IMR-90 (cell line): ENCODE measurements at regions not wholly inside any gene's neighbourhood (a gene's known extent, or its start where the extent isn't known, plus 50 kb on each side); places are given as distances from the start of the nearest gene placed in this dataset.

ENCODE experiments used
- ATAC-seq: fragments of 200-7000 bp; cut with Tn5 transposase; 2 replicates; pipeline ENCODE4 v1.9.1; 2020; ENCODE audit warnings: low read depth, mild to moderate bottlenecking, moderate library complexity
- BruUV-seq: library from RNA; stranded (reverse); fragments of 400-500 nt; replicated peaks from 2 replicates; lab custom pipeline; 2021; lab: Mats Ljungman, UMichigan
- CTCF ChIA-PET: fragments of 300-600 bp; formaldehyde crosslinking; extraction: SDS; loops from one replicate; lab custom pipeline; 2021; ENCODE audit warnings: antibody characterized with exemption; lab: Yijun Ruan, JAX
- POLR2A ChIA-PET: fragments of 300-600 bp; sonication (Branson Sonifier 250); formaldehyde crosslinking; loops from one replicate; lab custom pipeline; 2022; ENCODE audit warnings: antibody characterized with exemption; ENCODE audit not compliant: unreplicated experiment; lab: Charles Lee
- DNase-seq: peaks from one replicate; pipeline ENCODE4 v3.0.0; 2013
- H2AFZ ChIP-seq: replicated peaks from 2 replicates; pipeline ENCODE3; 2013; ENCODE audit warnings: low read length, mild to moderate bottlenecking; ENCODE audit not compliant: poor library complexity
- H2AK5ac ChIP-seq: 2 replicates; pipeline ENCODE4 v1.6.1; 2013; ENCODE audit warnings: low read depth, low read length, inconsistent platforms
- H2AK9ac ChIP-seq: replicated peaks from 2 replicates; pipeline ENCODE3; 2013; ENCODE audit warnings: mild to moderate bottlenecking, low read depth, low read length, moderate library complexity; ENCODE audit not compliant: poor library complexity
- H2BK120ac ChIP-seq: 2 replicates; pipeline ENCODE4 v1.6.1; 2013; ENCODE audit warnings: low read depth, low read length, inconsistent platforms
- H2BK15ac ChIP-seq: 3 replicates; pipeline ENCODE4 v1.6.1; 2013; ENCODE audit warnings: low read depth, low read length, inconsistent platforms
- H2BK20ac ChIP-seq: 2 replicates; pipeline ENCODE4 v1.6.1; 2013; ENCODE audit warnings: low read depth, mild to moderate bottlenecking, inconsistent platforms, low read length, moderate library complexity
- H2BK5ac ChIP-seq: 2 replicates; pipeline ENCODE4 v1.6.1; 2013; ENCODE audit warnings: mild to moderate bottlenecking, low read depth, low read length, inconsistent platforms; ENCODE audit not compliant: poor library complexity, severe bottlenecking
- H3K14ac ChIP-seq: replicated peaks from 2 replicates; pipeline ENCODE4 v1.6.1; 2013; ENCODE audit warnings: low read depth, low read length, inconsistent platforms
- H3K18ac ChIP-seq: 2 replicates; pipeline ENCODE4 v1.6.1; 2013; ENCODE audit warnings: low read depth, low read length, control low read depth
- H3K23ac ChIP-seq: 2 replicates; pipeline ENCODE4 v1.6.1; 2013; ENCODE audit warnings: low read depth, low read length, inconsistent platforms
- H3K27ac ChIP-seq: 2 replicates; pipeline ENCODE4 v1.5.1; 2013; ENCODE audit warnings: mild to moderate bottlenecking, control low read depth, low read length; ENCODE audit not compliant: insufficient read depth
- H3K27me3 ChIP-seq: 2 replicates; pipeline ENCODE4 v1.6.1; 2013; ENCODE audit warnings: low read length; ENCODE audit not compliant: control insufficient read depth, insufficient read depth
- H3K36me3 ChIP-seq: 2 replicates; pipeline ENCODE4 v1.6.1; 2013; ENCODE audit warnings: low read length, mixed read lengths; ENCODE audit not compliant: control insufficient read depth, insufficient read depth
- H3K4ac ChIP-seq: 2 replicates; pipeline ENCODE4 v1.6.1; 2013; ENCODE audit warnings: low read depth, low read length, inconsistent platforms
- H3K4me1 ChIP-seq: 2 replicates; pipeline ENCODE4 v1.6.1; 2013; ENCODE audit warnings: low read length, mixed read lengths; ENCODE audit not compliant: control insufficient read depth, insufficient read depth
- H3K4me2 ChIP-seq: 2 replicates; pipeline ENCODE4 v1.6.1; 2013; ENCODE audit warnings: low read depth, mild to moderate bottlenecking, control low read depth, low read length, moderate library complexity
- H3K4me3 ChIP-seq: 2 replicates; pipeline ENCODE4 v1.5.1; 2013; ENCODE audit warnings: low read depth, mild to moderate bottlenecking, control low read depth, low read length, moderate library complexity; ENCODE audit not compliant: insufficient read depth
- H3K56ac ChIP-seq: 2 replicates; pipeline ENCODE4 v1.6.1; 2013; ENCODE audit warnings: low read length, inconsistent platforms; ENCODE audit not compliant: insufficient read depth; ENCODE audit errors: extremely low read depth
- H3K79me1 ChIP-seq, 2 experiments: 2 replicates each; pipeline ENCODE4 v1.6.1; 2013; ENCODE audit warnings: low read length in 2 of 2, inconsistent platforms in 1 of 2, low read depth in 1 of 2
- H3K9ac ChIP-seq: 2 replicates; pipeline ENCODE4 v1.6.1; 2013; ENCODE audit warnings: low read depth, low read length, control low read depth
- H3K9me1 ChIP-seq: 2 replicates; pipeline ENCODE4 v1.6.1; 2013; ENCODE audit warnings: low read length, inconsistent platforms; ENCODE audit not compliant: insufficient read depth
- H3K9me3 ChIP-seq: 2 replicates; pipeline ENCODE4 v1.6.1; 2013; ENCODE audit warnings: low read length; ENCODE audit not compliant: control insufficient read depth, insufficient read depth
- H4K20me1 ChIP-seq: 2 replicates; pipeline ENCODE4 v1.6.1; 2013; ENCODE audit warnings: low read length, inconsistent platforms; ENCODE audit not compliant: insufficient read depth
- H4K5ac ChIP-seq: 2 replicates; pipeline ENCODE4 v1.6.1; 2013; ENCODE audit warnings: mild to moderate bottlenecking, low read depth, low read length, control low read depth
- H4K8ac ChIP-seq, 2 experiments: 2 replicates each; pipeline ENCODE4 v1.6.1; 2013; ENCODE audit warnings: low read depth in 2 of 2, low read length in 2 of 2, control low read depth in 1 of 2, inconsistent platforms in 1 of 2
- H4K91ac ChIP-seq: 2 replicates; pipeline ENCODE4 v1.6.1; 2013; ENCODE audit warnings: low read depth, low read length, inconsistent platforms; ENCODE audit not compliant: insufficient read depth
- CTCF ChIP-seq: conservative IDR thresholded peaks from 2 replicates; pipeline ENCODE4 v1.5.1; 2012; ENCODE audit warnings: mild to moderate bottlenecking, low read depth, low read length, improper control_type of control experiment
- MAFK ChIP-seq: IDR thresholded peaks from 2 replicates; pipeline ENCODE4 v1.6.1; 2012; ENCODE audit warnings: low read depth, low read length, improper control_type of control experiment
- MAZ ChIP-seq: IDR thresholded peaks from 2 replicates; pipeline ENCODE4 v1.6.1; 2012; ENCODE audit warnings: low read depth, mild to moderate bottlenecking, low read length, improper control_type of control experiment, moderate library complexity, borderline replicate concordance
- NFE2L2 ChIP-seq: fragments of 150-350 bp; IDR thresholded peaks from 2 replicates; pipeline ENCODE4 v1.6.1; 2016; ENCODE audit warnings: low read depth, mild to moderate bottlenecking, low read length
- RAD21 ChIP-seq: IDR thresholded peaks from 2 replicates; pipeline ENCODE4 v1.6.1; 2012; ENCODE audit warnings: low read length, improper control_type of control experiment
- RCOR1 ChIP-seq: IDR thresholded peaks from 2 replicates; pipeline ENCODE4 v1.6.1; 2012; ENCODE audit warnings: mild to moderate bottlenecking, low read length, improper control_type of control experiment; ENCODE audit not compliant: insufficient replicate concordance
- WGBS, 2 experiments: methylation state at CpG; one replicate each; pipeline versions ENCODE4 v1.1.5 to v1.1.7; 2013; ENCODE audit warnings: missing lambda C conversion rate in 2 of 2; ENCODE audit not compliant: insufficient read length in 1 of 2; ENCODE audit errors: extremely low coverage in 2 of 2; 5-methylcytosine and 5-hydroxymethylcytosine counted together
- dilution Hi-C: fragments of 300-500 bp; cut with HindIII; formaldehyde crosslinking; loops from one replicate; pipeline ENCODE4 v1.14.3; 2018; ENCODE audit warnings: low sequenced_read_pairs; ENCODE audit not compliant: unreplicated experiment
- in situ Hi-C: fragments of 300-500 bp; cut with MboI; formaldehyde crosslinking; loops from 3 replicates; pipeline ENCODE4 v1.14.3; 2019; ENCODE audit warnings: low sequenced_read_pairs, inconsistent platforms, mixed read lengths
- intact Hi-C: fragments of 100-400 bp; cut with micrococcal nuclease; formaldehyde crosslinking; loops from 2 replicates; pipeline ENCODE4 v1.10.0; 2022

- CTCF ChIA-PET: no interaction called here
- 17% methylated on average over 1 of the region's 4 CpGs; no CpG with 5 or more reads in 1 of the 2 experiments for WGBS, 2 experiments
These were observed 92.2 kb upstream of the F13A1 start for GRCh38 chr6:6412700-6413099.

More at GRCh38 chr6:6412700-6413099, 92.2 kb upstream of the F13A1 start:
- dilution Hi-C loops (no loop called here), in situ Hi-C loops (no loop called here), intact Hi-C loops (no loop called here)
- no peak overlapping the region for H3K14ac ChIP-seq
- no TSS peak for BruUV-seq
- no peaks in the 10 kb centered on the region for H3K79me1 ChIP-seq
- no peak overlapping the region for H3K4me2 ChIP-seq
- H4K91ac ChIP-seq: no peak overlapping the region
- no peaks in the 10 kb centered on the region for H3K27me3 ChIP-seq
- no peak overlapping the region for H2AFZ ChIP-seq
- TF ChIP-seq MAZ (no peak), NFE2L2 (no peak), MAFK (no peak), CTCF (no peak), RCOR1 (no peak), RAD21 (no peak)
- no peaks in the 10 kb centered on the region for H4K20me1 ChIP-seq
- no peak for ATAC-seq
- H3K9me3 ChIP-seq: peaks cover 27% of the 10 kb centered on the region
- H2BK15ac ChIP-seq: no peak overlapping the region
- H3K4me1 ChIP-seq: no peaks in the 10 kb centered on the region
- H3K23ac ChIP-seq: no peak overlapping the region
- no peak overlapping the region for H2AK5ac ChIP-seq
- no peak overlapping the region for H3K56ac ChIP-seq
- no peaks in the 10 kb centered on the region for H3K36me3 ChIP-seq
- no peak overlapping the region for H3K27ac ChIP-seq
- no peak overlapping the region for H2BK20ac ChIP-seq
- no peak overlapping the region for H2BK5ac ChIP-seq
- H3K9me1 ChIP-seq: no peaks in the 10 kb centered on the region
- H2BK120ac ChIP-seq: no peak overlapping the region
- no peak overlapping the region for H3K4ac ChIP-seq
- H3K4me3 ChIP-seq: no peak overlapping the region
- H4K8ac ChIP-seq: no peak overlapping the region
- POLR2A ChIA-PET: no interaction called here
- no peak overlapping the region for H3K18ac ChIP-seq
- no peak overlapping the region for H2AK9ac ChIP-seq
- no peak overlapping the region for H3K9ac ChIP-seq
- no peak for DNase-seq
- no peak overlapping the region for H4K5ac ChIP-seq
